Activated CD8-positive, alpha-beta memory T cell treated with anti-CD3 and anti-CD28 coated beads, Interleukin-2, amount 10 ng/mL, durations not matched to agents 7 days and 5 days (primary cell): ENCODE measurements at regions not wholly inside any gene's neighbourhood (a gene's known extent, or its start where the extent isn't known, plus 50 kb on each side); places are given as distances from the start of the nearest gene placed in this dataset.
"Not testable (repeated sequence)": the region's sequence is repeated elsewhere in the genome, so short reads cannot be mapped to it uniquely, and the experiment has no call there.

Source experiments
- ATAC-seq: fragments of 150-1000 bp; cut with Tn5 transposase; one replicate; pipeline ENCODE4 v1.10.0; 2021; ENCODE audit warnings: moderate library complexity
- CTCF ChIA-PET: fragments of 350-600 bp; sonication (Branson Sonifier 250); formaldehyde crosslinking; loops from one replicate; lab custom pipeline; 2021; ENCODE audit warnings: antibody characterized with exemption; lab: Charles Lee
- DNase-seq: peaks from one replicate; pipeline ENCODE4 v3.0.0-alpha.2; 2020
- H3K27ac Mint-ChIP-seq: one replicate; pipeline ENCODE4 v1.8.0; 2021; ENCODE audit warnings: mild to moderate bottlenecking, mixed read lengths
- H3K27me3 Mint-ChIP-seq: one replicate; pipeline ENCODE4 v1.8.0; 2021; ENCODE audit warnings: mixed read lengths
- H3K36me3 Mint-ChIP-seq: one replicate; pipeline ENCODE4 v1.8.0; 2021; ENCODE audit warnings: mild to moderate bottlenecking, mixed read lengths
- H3K4me1 Mint-ChIP-seq: one replicate; pipeline ENCODE4 v1.8.0; 2021; ENCODE audit warnings: mixed read lengths
- H3K4me3 Mint-ChIP-seq: one replicate; pipeline ENCODE4 v1.8.0; 2021; ENCODE audit warnings: mild to moderate bottlenecking, moderate library complexity, mixed read lengths
- H3K9me3 Mint-ChIP-seq: one replicate; pipeline ENCODE4 v1.8.0; 2022; ENCODE audit warnings: low read depth, mixed read lengths

- H3K27me3 Mint-ChIP-seq = no peaks in the 10 kb centered on the region
- no peaks in the 10 kb centered on the region for H3K4me1 Mint-ChIP-seq
- no peak overlapping the region for H3K4me3 Mint-ChIP-seq
- CTCF ChIA-PET = no interaction called here
- DNase-seq = no peak
- ATAC-seq = no peak
- H3K36me3 Mint-ChIP-seq = no peaks in the 10 kb centered on the region
- no peaks in the 10 kb centered on the region for H3K9me3 Mint-ChIP-seq
- no peak overlapping the region for H3K27ac Mint-ChIP-seq
These were observed 96.1 kb downstream of the KCNJ2 start for GRCh38 chr17:70265471-70265870.

- Mint-ChIP-seq H3K36me3 (no peaks in the 10 kb centered on the region), H3K4me1 (no peaks in the 10 kb centered on the region), H3K9me3 (no peaks in the 10 kb centered on the region), H3K27me3 (no peaks in the 10 kb centered on the region), H3K4me3 (no peak overlapping the region), H3K27ac (no peak overlapping the region)
- DNase-seq = no peak
- no peak for ATAC-seq
- CTCF ChIA-PET = no interaction called here
These were observed 97.1 kb downstream of the KCNJ2 start for GRCh38 chr17:70266394-70266793.

- Mint-ChIP-seq H3K27ac (no peak overlapping the region), H3K36me3 (no peaks in the 10 kb centered on the region), H3K9me3 (no peaks in the 10 kb centered on the region), H3K4me3 (no peak overlapping the region), H3K27me3 (no peaks in the 10 kb centered on the region), H3K4me1 (no peaks in the 10 kb centered on the region)
- ATAC-seq (no peak), DNase-seq (no peak)
- CTCF ChIA-PET = no interaction called here
These were observed 99.1 kb downstream of the KCNJ2 start for GRCh38 chr17:70268383-70268782.

- Mint-ChIP-seq H3K36me3 (no peaks in the 10 kb centered on the region), H3K27ac (no peak overlapping the region), H3K27me3 (no peaks in the 10 kb centered on the region), H3K4me3 (no peak overlapping the region), H3K9me3 (no peaks in the 10 kb centered on the region), H3K4me1 (no peaks in the 10 kb centered on the region)
- no peak for DNase-seq
- CTCF ChIA-PET = no interaction called here
- ATAC-seq = no peak
These were observed 101.2 kb downstream of the KCNJ2 start for GRCh38 chr17:70270554-70270953.

- DNase-seq = no peak
- Mint-ChIP-seq H3K27ac (no peak overlapping the region), H3K4me3 (no peak overlapping the region), H3K27me3 (no peaks in the 10 kb centered on the region), H3K4me1 (no peaks in the 10 kb centered on the region), H3K9me3 (no peaks in the 10 kb centered on the region), H3K36me3 (no peaks in the 10 kb centered on the region)
- no peak for ATAC-seq
- CTCF ChIA-PET = no interaction called here
These were observed 101.9 kb downstream of the KCNJ2 start for GRCh38 chr17:70271200-70271599.

GRCh38 chr17:70271672-70272071 lies 102.3 kb downstream of the KCNJ2 start:
- no peaks in the 10 kb centered on the region for H3K36me3 Mint-ChIP-seq
- no peaks in the 10 kb centered on the region for H3K27me3 Mint-ChIP-seq
- H3K4me1 Mint-ChIP-seq = no peaks in the 10 kb centered on the region
- ATAC-seq (no peak), DNase-seq (no peak)
- H3K9me3 Mint-ChIP-seq = no peaks in the 10 kb centered on the region
- no peak overlapping the region for H3K27ac Mint-ChIP-seq
- no peak overlapping the region for H3K4me3 Mint-ChIP-seq
- CTCF ChIA-PET = no interaction called here

GRCh38 chr17:70274255-70274654 lies 104.9 kb downstream of the KCNJ2 start:
- Mint-ChIP-seq H3K27ac (no peak overlapping the region), H3K36me3 (no peaks in the 10 kb centered on the region), H3K4me3 (no peak overlapping the region), H3K4me1 (no peaks in the 10 kb centered on the region), H3K27me3 (no peaks in the 10 kb centered on the region), H3K9me3 (no peaks in the 10 kb centered on the region)
- CTCF ChIA-PET = no interaction called here
- DNase-seq = no peak
- no peak for ATAC-seq

- Mint-ChIP-seq H3K27ac (no peak overlapping the region), H3K36me3 (no peaks in the 10 kb centered on the region), H3K27me3 (no peaks in the 10 kb centered on the region), H3K9me3 (no peaks in the 10 kb centered on the region), H3K4me3 (no peak overlapping the region), H3K4me1 (no peaks in the 10 kb centered on the region)
- DNase-seq = no peak
- no peak for ATAC-seq
- CTCF ChIA-PET = no interaction called here
These were observed 107.6 kb downstream of the KCNJ2 start for GRCh38 chr17:70276906-70277305.

GRCh38 chr17:70278844-70279462 lies 109.6 kb downstream of the KCNJ2 start:
- Mint-ChIP-seq H3K27ac (no peak overlapping the region), H3K27me3 (no peaks in the 10 kb centered on the region), H3K9me3 (no peaks in the 10 kb centered on the region), H3K4me3 (no peak overlapping the region), H3K4me1 (no peaks in the 10 kb centered on the region), H3K36me3 (no peaks in the 10 kb centered on the region)
- CTCF ChIA-PET = no interaction called here
- ATAC-seq (no peak), DNase-seq (no peak)

- DNase-seq (no peak), ATAC-seq (no peak)
- Mint-ChIP-seq H3K27ac (no peak overlapping the region), H3K9me3 (no peaks in the 10 kb centered on the region), H3K27me3 (no peaks in the 10 kb centered on the region), H3K4me1 (no peaks in the 10 kb centered on the region), H3K4me3 (no peak overlapping the region), H3K36me3 (no peaks in the 10 kb centered on the region)
- CTCF ChIA-PET = no interaction called here
These were observed 117.1 kb downstream of the KCNJ2 start for GRCh38 chr17:70286391-70286790.

GRCh38 chr17:70288540-70289290 lies 119.4 kb downstream of the KCNJ2 start:
- CTCF ChIA-PET = no interaction called here
- H3K4me3 Mint-ChIP-seq = no peak overlapping the region
- DNase-seq (no peak), ATAC-seq (no peak)
- no peaks in the 10 kb centered on the region for H3K9me3 Mint-ChIP-seq
- no peaks in the 10 kb centered on the region for H3K4me1 Mint-ChIP-seq
- H3K27ac Mint-ChIP-seq = no peak overlapping the region
- H3K27me3 Mint-ChIP-seq = no peaks in the 10 kb centered on the region
- no peaks in the 10 kb centered on the region for H3K36me3 Mint-ChIP-seq

GRCh38 chr17:70290770-70291169 lies 121.4 kb downstream of the KCNJ2 start:
- no peak overlapping the region for H3K4me3 Mint-ChIP-seq
- no peaks in the 10 kb centered on the region for H3K9me3 Mint-ChIP-seq
- DNase-seq = no peak
- ATAC-seq = no peak
- H3K36me3 Mint-ChIP-seq = no peaks in the 10 kb centered on the region
- H3K4me1 Mint-ChIP-seq = no peaks in the 10 kb centered on the region
- no peak overlapping the region for H3K27ac Mint-ChIP-seq
- H3K27me3 Mint-ChIP-seq = no peaks in the 10 kb centered on the region
- CTCF ChIA-PET = no interaction called here

- H3K9me3 Mint-ChIP-seq = peaks cover 3% of the 10 kb centered on the region
- H3K27ac Mint-ChIP-seq = no peak overlapping the region
- CTCF ChIA-PET = no interaction called here
- H3K4me3 Mint-ChIP-seq = no peak overlapping the region
- no peak for ATAC-seq
- no peaks in the 10 kb centered on the region for H3K4me1 Mint-ChIP-seq
- DNase-seq = no peak
- H3K27me3 Mint-ChIP-seq = no peaks in the 10 kb centered on the region
- H3K36me3 Mint-ChIP-seq = no peaks in the 10 kb centered on the region
These were observed 123.0 kb downstream of the KCNJ2 start for GRCh38 chr17:70292366-70292765.

GRCh38 chr17:70293564-70294310 lies 124.4 kb downstream of the KCNJ2 start:
- not testable (repeated sequence) for H3K36me3 Mint-ChIP-seq, H3K4me1 Mint-ChIP-seq, ATAC-seq, H3K9me3 Mint-ChIP-seq, DNase-seq, H3K4me3 Mint-ChIP-seq, H3K27ac Mint-ChIP-seq, H3K27me3 Mint-ChIP-seq
- CTCF ChIA-PET = interaction anchor here (0.8 kb wide), 1 partner anchor 23 kb away, joined by 3 read pairs; no protein-coding TSS in a partner anchor
